Small intestine (tissue), 7 donors: ENCODE measurements at regions not wholly inside any gene's neighbourhood (a gene's known extent, or its start where the extent isn't known, plus 50 kb on each side); places are given as distances from the start of the nearest gene placed in this dataset.

ENCODE experiments used
- DNase-seq, 2 donors: peaks; one replicate each; pipeline versions ENCODE4 v3.0.0 to v3.0.0-alpha.2; 2013
- FAIRE-seq: peaks from 2 replicates; lab custom pipeline; 2012; peaks lifted over from hg19 to GRCh38; lab: Jason Lieb, UNC
- H3K27ac ChIP-seq, 3 donors: one replicate each; pipeline ENCODE4 v1.5.1; 2013; ENCODE audit warnings: low read length in 2 of 3, mild to moderate bottlenecking in 2 of 3, control low read depth in 1 of 3, inconsistent platforms in 1 of 3, low read depth in 1 of 3, moderate library complexity in 1 of 3
- H3K27me3 ChIP-seq, 3 donors: one replicate each; pipeline ENCODE4 v1.6.1; 2013; ENCODE audit warnings: low read length in 3 of 3, inconsistent platforms in 1 of 3; ENCODE audit not compliant: control insufficient read depth in 3 of 3, insufficient read depth in 3 of 3
- H3K36me3 ChIP-seq, 3 donors: one replicate each; pipeline ENCODE4 v1.6.1; 2013; ENCODE audit warnings: low read length in 3 of 3, inconsistent platforms in 1 of 3, low read depth in 1 of 3, mild to moderate bottlenecking in 1 of 3, moderate library complexity in 1 of 3; ENCODE audit not compliant: control insufficient read depth in 3 of 3, insufficient read depth in 2 of 3
- H3K4me1 ChIP-seq, 3 donors: one replicate each; pipeline ENCODE4 v1.6.1; 2013; ENCODE audit warnings: low read length in 2 of 3, inconsistent platforms in 1 of 3, low read depth in 1 of 3, mild to moderate bottlenecking in 1 of 3, moderate library complexity in 1 of 3; ENCODE audit not compliant: control insufficient read depth in 3 of 3, insufficient read depth in 2 of 3
- H3K4me3 ChIP-seq, 3 donors: one replicate each; pipeline ENCODE4 v1.5.1; 2013; ENCODE audit warnings: low read length in 3 of 3, control low read depth in 1 of 3, inconsistent platforms in 1 of 3, low read depth in 1 of 3, mild to moderate bottlenecking in 1 of 3, moderate library complexity in 1 of 3
- H3K9me3 ChIP-seq, 2 donors: one replicate each; pipeline ENCODE4 v1.6.1; 2013; ENCODE audit warnings: low read depth in 1 of 2, low read length in 1 of 2; ENCODE audit not compliant: control insufficient read depth in 2 of 2, insufficient read depth in 1 of 2
- WGBS, 3 donors: extraction: QIAGEN DNeasy Blood & Tissue Kit; methylation state at CpG; one replicate each; pipeline ENCODE4 v1.1.7; 2013; 5-methylcytosine and 5-hydroxymethylcytosine counted together
- donor health status: healthy with polysubstance abuse.
- donor health status: control.
- donor health status: control.
- donor health status: Bipolar disorder and iron deficiency.
- donor health status: healthy.

DNA sequence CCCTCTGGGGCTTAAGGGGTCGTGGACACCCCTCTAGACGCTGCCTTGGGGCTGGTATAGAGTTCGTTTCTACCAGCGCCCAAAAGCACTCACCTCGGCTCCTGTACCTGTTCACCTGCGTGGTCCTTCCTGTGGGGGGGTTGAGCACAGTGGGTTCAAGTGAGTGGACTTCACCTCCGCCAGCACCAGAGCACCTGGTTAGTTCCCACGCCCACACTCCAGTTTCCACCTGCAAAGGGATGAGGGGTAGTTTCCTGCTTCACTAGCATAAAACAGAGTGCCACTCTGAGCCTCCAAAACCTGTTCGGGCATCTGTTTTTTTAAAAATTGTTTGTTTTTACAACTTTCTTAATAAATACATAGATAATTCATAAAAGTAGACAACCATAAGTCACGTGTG lies 64.5 kb upstream of the SIPA1L2 start:
- no peak for DNase-seq
- no peaks in the 10 kb centered on the region for H3K36me3 ChIP-seq
- H3K4me1 ChIP-seq, result peaks cover 0 to 17% (median 3%) of the 10 kb centered on the region in 3 donors
- H3K27ac ChIP-seq, result no peak overlapping the region
- H3K4me3 ChIP-seq, result no peak overlapping the region
- no peaks in the 10 kb centered on the region for H3K27me3 ChIP-seq
- no peaks in the 10 kb centered on the region for H3K9me3 ChIP-seq
- WGBS, 3 donors, result 87 to 90% (median 88%) methylated on average over 10 of the region's 10 CpGs
- no peak for FAIRE-seq

- peaks cover 0 to 9% (median 0%) of the 10 kb centered on the region in 3 donors for H3K4me1 ChIP-seq
- no peaks in the 10 kb centered on the region for H3K36me3 ChIP-seq
- no peaks in the 10 kb centered on the region for H3K9me3 ChIP-seq
- H3K27me3 ChIP-seq, result no peaks in the 10 kb centered on the region
- WGBS, 3 donors, result 87 to 97% (median 91%) methylated on average over 5 of the region's 5 CpGs
- H3K27ac ChIP-seq, result no peak overlapping the region
- FAIRE-seq (no peak), DNase-seq (no peak)
- H3K4me3 ChIP-seq, result no peak overlapping the region
These were observed 65.9 kb upstream of the SIPA1L2 start for GRCh38 chr1:232695621-232696385.

DNA sequence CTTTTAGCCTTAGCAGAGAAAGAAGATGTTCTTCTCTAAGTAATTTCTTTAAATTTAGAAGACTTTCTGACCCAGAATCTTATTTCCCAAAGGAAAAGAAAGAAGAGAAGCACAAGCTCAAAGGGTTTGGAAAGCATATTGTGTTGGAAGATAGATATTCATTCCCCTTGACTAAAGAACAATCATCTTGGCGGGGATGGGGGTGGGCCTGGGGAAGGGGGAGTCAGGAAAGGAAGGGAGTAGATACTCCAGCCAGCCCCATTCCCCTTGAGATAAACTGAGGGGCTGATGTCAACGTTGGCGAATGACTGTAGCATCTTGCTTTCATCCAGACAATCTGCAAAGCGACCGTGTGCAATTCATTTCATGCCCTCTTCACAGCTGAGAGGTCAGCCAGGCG lies 66.5 kb upstream of the SIPA1L2 start:
- no peak overlapping the region for H3K27ac ChIP-seq
- DNase-seq (no peak), FAIRE-seq (no peak)
- H3K9me3 ChIP-seq, result peaks cover 0 to 2% of the 10 kb centered on the region in 2 donors
- peaks cover 0 to 4% (median 0%) of the 10 kb centered on the region in 3 donors for H3K4me1 ChIP-seq
- no peaks in the 10 kb centered on the region for H3K27me3 ChIP-seq
- no peaks in the 10 kb centered on the region for H3K36me3 ChIP-seq
- WGBS, 3 donors, result 82 to 95% (median 92%) methylated on average over 6 of the region's 6 CpGs
- no peak overlapping the region for H3K4me3 ChIP-seq

DNA sequence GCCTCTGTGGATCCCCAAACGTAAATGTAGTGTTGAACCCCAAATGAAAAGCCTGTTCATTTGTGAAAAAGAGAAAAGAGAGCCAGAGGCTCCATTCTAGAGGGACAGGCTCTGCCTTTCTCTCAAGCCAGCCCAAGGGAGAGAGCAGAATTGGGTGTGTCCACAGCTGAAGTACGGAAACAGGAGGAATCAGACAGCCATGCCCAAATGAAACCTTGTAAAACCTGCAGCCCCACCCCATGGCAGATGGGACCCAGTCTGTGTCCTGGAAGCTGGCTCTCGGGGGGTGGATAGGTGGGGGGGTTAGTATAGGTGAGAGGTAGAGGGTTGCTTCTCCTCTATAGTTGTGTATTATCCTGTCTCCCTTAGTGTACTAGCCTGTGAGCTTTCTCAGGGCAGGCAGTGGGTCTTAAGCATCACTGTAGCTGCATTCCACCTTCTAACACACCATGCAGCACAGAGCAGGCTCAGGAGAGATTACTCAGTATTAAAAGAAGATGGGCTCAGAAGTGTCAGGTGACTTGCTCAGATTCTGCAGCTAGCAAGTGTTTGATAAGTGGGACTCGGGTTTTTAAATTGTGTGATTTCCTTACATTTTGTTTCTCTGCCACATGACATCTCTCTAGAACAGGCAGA lies 67.4 kb upstream of the SIPA1L2 start:
- Histone ChIP-seq H3K27ac (no peak overlapping the region), H3K9me3 (peaks cover 0 to 3% of the 10 kb centered on the region in 2 donors), H3K27me3 (no peaks in the 10 kb centered on the region), H3K4me1 (peaks cover 0 to 4% (median 0%) of the 10 kb centered on the region in 3 donors), H3K4me3 (no peak overlapping the region), H3K36me3 (no peaks in the 10 kb centered on the region)
- 53 to 73% (median 54%) methylated on average over 4 of the region's 4 CpGs for WGBS, 3 donors
- DNase-seq (peak; percentile 23 to 43), FAIRE-seq (no peak)

- H3K27ac ChIP-seq, result no peak overlapping the region
- no peaks in the 10 kb centered on the region for H3K27me3 ChIP-seq
- H3K4me1 ChIP-seq, result peaks cover 2 to 11% (median 7%) of the 10 kb centered on the region in 3 donors
- FAIRE-seq (no peak), DNase-seq (no peak)
- peaks cover 0 to 3% of the 10 kb centered on the region in 2 donors for H3K9me3 ChIP-seq
- H3K36me3 ChIP-seq, result no peaks in the 10 kb centered on the region
- no peak overlapping the region for H3K4me3 ChIP-seq
- WGBS, 3 donors, result 83 to 89% (median 86%) methylated on average over 6 of the region's 6 CpGs
These were observed 69.9 kb upstream of the SIPA1L2 start for GRCh38 chr1:232699814-232700213.

DNA sequence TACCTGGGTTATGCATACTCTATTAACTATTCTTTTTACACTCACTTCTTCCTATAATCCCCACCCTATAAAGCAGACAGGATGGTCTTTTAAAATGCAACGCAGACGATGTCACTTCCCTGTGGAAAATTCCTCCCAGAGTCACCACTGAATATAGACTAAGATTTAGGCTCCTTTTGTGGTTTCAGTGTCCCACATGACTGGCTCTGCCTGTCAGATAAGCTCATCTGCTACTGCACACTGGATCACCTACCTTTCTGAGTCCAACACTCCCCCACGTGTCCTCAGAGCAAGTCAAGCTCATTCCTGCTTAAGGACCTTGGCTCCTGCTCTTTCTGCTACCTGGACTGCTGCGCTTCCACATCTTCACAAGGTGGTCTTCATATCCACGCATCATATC lies 73.0 kb upstream of the SIPA1L2 start:
- no peak for FAIRE-seq
- no peak for DNase-seq
- no peaks in the 10 kb centered on the region for H3K36me3 ChIP-seq
- 81 to 92% (median 91%) methylated on average over 5 of the region's 5 CpGs for WGBS, 3 donors
- H3K9me3 ChIP-seq, result peaks cover 0 to 3% of the 10 kb centered on the region in 2 donors
- no peak overlapping the region for H3K27ac ChIP-seq
- H3K4me1 ChIP-seq, result peaks cover 2 to 10% (median 7%) of the 10 kb centered on the region in 3 donors
- no peak overlapping the region for H3K4me3 ChIP-seq
- H3K27me3 ChIP-seq, result no peaks in the 10 kb centered on the region

DNA sequence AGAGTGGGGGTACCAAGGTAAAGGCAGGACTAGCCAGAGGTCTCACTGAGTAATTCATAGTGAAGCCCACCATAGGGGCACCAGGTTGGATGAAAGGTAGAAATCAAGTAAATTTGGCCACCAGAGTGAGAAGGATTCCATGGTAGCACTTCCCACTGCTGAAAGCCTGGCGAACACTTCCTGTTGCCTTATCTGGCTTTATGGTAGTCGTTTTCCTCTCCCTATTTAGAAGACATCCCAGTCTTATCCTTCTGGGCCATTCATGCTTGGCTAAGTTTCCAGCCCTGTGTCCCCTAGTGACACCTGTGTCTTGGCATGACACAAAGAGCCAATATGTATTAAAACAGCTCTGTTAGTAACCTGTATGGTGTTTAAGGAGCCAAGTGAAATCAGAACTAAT lies 74.3 kb upstream of the SIPA1L2 start:
- Histone ChIP-seq H3K36me3 (no peaks in the 10 kb centered on the region), H3K4me3 (no peak overlapping the region), H3K4me1 (peaks cover 2 to 10% (median 7%) of the 10 kb centered on the region in 3 donors), H3K9me3 (peaks cover 0 to 3% of the 10 kb centered on the region in 2 donors), H3K27me3 (no peaks in the 10 kb centered on the region), H3K27ac (peak overlapping the region in 2 of 3 donors; percentile 30 to 65)
- FAIRE-seq (no peak), DNase-seq (peak; percentile 19 to 20)
- WGBS, 3 donors, result 12 to 35% (median 23%) methylated on average over 2 of the region's 2 CpGs

GRCh38 chr1:232704694-232705680 lies 75.1 kb upstream of the SIPA1L2 start:
- peak; percentile 81 to 84 for DNase-seq
- WGBS, 3 donors, result 47 to 57% (median 47%) methylated on average over 7 of the region's 7 CpGs
- H3K27ac ChIP-seq, result peak overlapping the region in 2 of 3 donors; percentile 30 to 78
- no peak overlapping the region for H3K4me3 ChIP-seq
- FAIRE-seq, result no peak
- H3K27me3 ChIP-seq, result no peaks in the 10 kb centered on the region
- peaks cover 0 to 3% of the 10 kb centered on the region in 2 donors for H3K9me3 ChIP-seq
- peaks cover 2 to 10% (median 7%) of the 10 kb centered on the region in 3 donors for H3K4me1 ChIP-seq
- H3K36me3 ChIP-seq, result no peaks in the 10 kb centered on the region
